HCT116 (cell line): ENCODE measurements at regions not wholly inside any gene's neighbourhood (a gene's known extent, or its start where the extent isn't known, plus 50 kb on each side); places are given as distances from the start of the nearest gene placed in this dataset.

Source experiments
- ATAC-seq: fragments of 200-7000 bp; cut with Tn5 transposase; 2 replicates; pipeline ENCODE4 v1.9.1; 2020; ENCODE audit warnings: mild to moderate bottlenecking, moderate library complexity
- BruUV-seq: library from RNA; stranded (reverse); fragments of 400-500 nt; replicated peaks from 2 replicates; lab custom pipeline; 2021; lab: Mats Ljungman, UMichigan
- CTCF ChIA-PET: fragments of 300-600 bp; sonication (Branson Sonifier 250); formaldehyde crosslinking; loops from one replicate; lab custom pipeline; 2021; ENCODE audit warnings: antibody characterized with exemption; lab: Charles Lee
- POLR2A ChIA-PET: fragments of 300-600, 350-600 bp; sonication (Branson Sonifier 250); formaldehyde crosslinking; loops from one replicate; lab custom pipeline; 2021; ENCODE audit warnings: antibody characterized with exemption; lab: Charles Lee
- RAD21 ChIA-PET, 2 experiments: fragments of 300-600 bp; sonication (Branson Sonifier 250); formaldehyde crosslinking; loops; one replicate each; lab custom pipeline; 2023; ENCODE audit warnings: low total read pairs in 2 of 2; ENCODE audit not compliant: uncharacterized antibody in 2 of 2, unreplicated experiment in 2 of 2, low non-redundant PET in 1 of 2; lab: Charles Lee
- DNase-seq: peaks from one replicate; pipeline ENCODE4 v3.0.0-alpha.2; 2010; ENCODE audit warnings: low read depth, low spot score
- H2AFZ ChIP-seq: fragments of 200-600 bp; shearing (Covaris generic), sonication (generic); 2 replicates; pipeline ENCODE4 v1.6.1; 2017; ENCODE audit warnings: low read depth, mixed run types, mixed read lengths, antibody characterized with exemption, low read length; ENCODE audit not compliant: poor library complexity, severe bottlenecking
- H3K27ac ChIP-seq: 2 replicates; pipeline ENCODE4 v1.5.1; 2012; ENCODE audit warnings: low read depth, low read length
- H3K27me3 ChIP-seq: fragments of 200-600 bp; sonication (generic); 2 replicates; pipeline ENCODE4 v1.6.1; 2016; ENCODE audit warnings: mixed run types, low read length, mixed read lengths; ENCODE audit not compliant: insufficient read depth
- H3K36me3 ChIP-seq, 2 experiments: fragments of 200-500 bp in 1 of 2; fragments of 200-600 bp in 1 of 2; sonication (Bioruptor generic) in 1 of 2; sonication (generic) in 1 of 2; 2 replicates each; pipeline versions ENCODE4 v1.5.1 to v1.6.1; 2014 to 2016; ENCODE audit warnings: low read length in 2 of 2, inconsistent platforms in 1 of 2, mixed read lengths in 1 of 2, mixed run types in 1 of 2; ENCODE audit not compliant: insufficient read depth in 2 of 2, control insufficient read depth in 1 of 2
- H3K4me1 ChIP-seq, 2 experiments: fragments of 200-600 bp in 1 of 2; sonication (generic) in 1 of 2; 2 replicates each; pipeline versions ENCODE4 v1.5.1 to v1.6.1; 2012 to 2017; ENCODE audit warnings: low read length in 2 of 2, inconsistent platforms in 1 of 2, mild to moderate bottlenecking in 1 of 2, mixed read lengths in 1 of 2, mixed run types in 1 of 2, moderate library complexity in 1 of 2; ENCODE audit not compliant: insufficient read depth in 2 of 2, control insufficient read depth in 1 of 2
- H3K4me2 ChIP-seq: fragments of 200-600 bp; sonication (generic); 2 replicates; pipeline ENCODE4 v1.6.1; 2017; ENCODE audit warnings: mixed run types, low read length, mixed read lengths
- H3K4me3 ChIP-seq, 2 experiments: fragments of 200-600 bp in 1 of 2; sonication (generic) in 1 of 2; replicated peaks in 1 of 2; 2 replicates each; pipeline ENCODE4 v1.5.1; 2011 to 2016; ENCODE audit warnings: low read length in 2 of 2, control low read depth in 1 of 2, low read depth in 1 of 2, mild to moderate bottlenecking in 1 of 2, mixed read lengths in 1 of 2, mixed run types in 1 of 2
- H3K79me2 ChIP-seq: fragments of 200-600 bp; sonication (generic); 2 replicates; pipeline ENCODE4 v1.6.1; 2017; ENCODE audit warnings: mild to moderate bottlenecking, mixed run types, low read length, moderate library complexity, mixed read lengths; ENCODE audit not compliant: insufficient read depth
- H3K9ac ChIP-seq: fragments of 200-600 bp; sonication (generic); 2 replicates; pipeline ENCODE4 v1.6.1; 2016; ENCODE audit warnings: low read length, mixed read lengths
- H3K9me2 ChIP-seq: fragments of 200-600 bp; sonication (generic), shearing (Covaris generic); 2 replicates; pipeline ENCODE4 v1.6.1; 2017; ENCODE audit warnings: mixed run types, mild to moderate bottlenecking, moderate library complexity; ENCODE audit not compliant: insufficient read depth
- H3K9me3 ChIP-seq, 2 experiments: fragments of 200-500 bp in 1 of 2; fragments of 200-600 bp in 1 of 2; sonication (Bioruptor generic) in 1 of 2; sonication (generic) in 1 of 2; 2 replicates each; pipeline ENCODE4 v1.6.1; 2014 to 2017; ENCODE audit warnings: low read length in 2 of 2, mixed read lengths in 2 of 2, inconsistent platforms in 1 of 2, low read depth in 1 of 2, mild to moderate bottlenecking in 1 of 2, mixed run types in 1 of 2, moderate library complexity in 1 of 2; ENCODE audit not compliant: control insufficient read depth in 1 of 2, insufficient read depth in 1 of 2
- H4K20me1 ChIP-seq: fragments of 200-600 bp; sonication (generic), shearing (Covaris generic); 2 replicates; pipeline ENCODE4 v1.6.1; 2017; ENCODE audit warnings: mixed run types, mild to moderate bottlenecking, moderate library complexity; ENCODE audit not compliant: insufficient read depth
- ATF3 ChIP-seq: IDR thresholded peaks from 2 replicates; pipeline ENCODE4 v1.6.1; 2012
- MAX ChIP-seq: IDR thresholded peaks from 2 replicates; pipeline ENCODE4 v1.6.1; 2012
- REST ChIP-seq: IDR thresholded peaks from 2 replicates; pipeline ENCODE4 v1.6.1; 2012; ENCODE audit warnings: low read depth
- SP1 ChIP-seq: IDR thresholded peaks from 2 replicates; pipeline ENCODE4 v1.6.1; 2012; ENCODE audit warnings: low read depth
- YY1 ChIP-seq: IDR thresholded peaks from 2 replicates; pipeline ENCODE4 v1.6.1; 2011; ENCODE audit warnings: low read length, low read depth, moderate library complexity, mild to moderate bottlenecking; ENCODE audit not compliant: insufficient replicate concordance; ENCODE audit errors: extremely low read depth
- intact Hi-C: fragments of 100-400 bp; cut with micrococcal nuclease; formaldehyde crosslinking; loops from 2 replicates; pipeline ENCODE4 v1.10.0; 2022

- no peak for TF ChIP-seq ATF3
- no peak for TF ChIP-seq REST
- TF ChIP-seq YY1 = no peak
These were observed 1053.2 kb downstream of the SLITRK1 start (continued) for GRCh38 chr13:82829040-82829439.

- H3K9ac ChIP-seq = no peak overlapping the region
- no peak overlapping the region for H3K4me3 ChIP-seq
- H3K4me1 ChIP-seq = no peaks in the 10 kb centered on the region
- H3K4me2 ChIP-seq = no peak overlapping the region
- H3K9me2 ChIP-seq = no peaks in the 10 kb centered on the region
- no peaks in the 10 kb centered on the region for H3K27me3 ChIP-seq
- H2AFZ ChIP-seq = no peak overlapping the region
- ChIA-PET RAD21 (no interaction called here), CTCF (no interaction called here), POLR2A (no interaction called here)
- TF ChIP-seq MAX = no peak
- TF ChIP-seq SP1 = no peak
- DNase-seq = no peak
- no peaks in the 10 kb centered on the region for H4K20me1 ChIP-seq
- intact Hi-C loops = no loop called here
- H3K27ac ChIP-seq = no peak overlapping the region
- H3K36me3 ChIP-seq = no peaks in the 10 kb centered on the region
- no TSS peak for BruUV-seq
- H3K9me3 ChIP-seq = no peaks in the 10 kb centered on the region
- no peak for ATAC-seq
- no peaks in the 10 kb centered on the region for H3K79me2 ChIP-seq
These were observed 1054.5 kb downstream of the SLITRK1 start for GRCh38 chr13:82827724-82828123.
